HCT116 (cell line): ENCODE measurements at regions not wholly inside any gene's neighbourhood (a gene's known extent, or its start where the extent isn't known, plus 50 kb on each side); places are given as distances from the start of the nearest gene placed in this dataset.

ENCODE experiments used
- ATAC-seq: fragments of 200-7000 bp; cut with Tn5 transposase; 2 replicates; pipeline ENCODE4 v1.9.1; 2020; ENCODE audit warnings: mild to moderate bottlenecking, moderate library complexity
- BruUV-seq: library from RNA; stranded (reverse); fragments of 400-500 nt; replicated peaks from 2 replicates; lab custom pipeline; 2021; lab: Mats Ljungman, UMichigan
- CTCF ChIA-PET: fragments of 300-600 bp; sonication (Branson Sonifier 250); formaldehyde crosslinking; loops from one replicate; lab custom pipeline; 2021; ENCODE audit warnings: antibody characterized with exemption; lab: Charles Lee
- POLR2A ChIA-PET: fragments of 300-600, 350-600 bp; sonication (Branson Sonifier 250); formaldehyde crosslinking; loops from one replicate; lab custom pipeline; 2021; ENCODE audit warnings: antibody characterized with exemption; lab: Charles Lee
- RAD21 ChIA-PET, 2 experiments: fragments of 300-600 bp; sonication (Branson Sonifier 250); formaldehyde crosslinking; loops; one replicate each; lab custom pipeline; 2023; ENCODE audit warnings: low total read pairs in 2 of 2; ENCODE audit not compliant: uncharacterized antibody in 2 of 2, unreplicated experiment in 2 of 2, low non-redundant PET in 1 of 2; lab: Charles Lee
- DNase-seq: peaks from one replicate; pipeline ENCODE4 v3.0.0-alpha.2; 2010; ENCODE audit warnings: low read depth, low spot score
- H2AFZ ChIP-seq: fragments of 200-600 bp; shearing (Covaris generic), sonication (generic); 2 replicates; pipeline ENCODE4 v1.6.1; 2017; ENCODE audit warnings: low read depth, mixed run types, mixed read lengths, antibody characterized with exemption, low read length; ENCODE audit not compliant: poor library complexity, severe bottlenecking
- H3K27ac ChIP-seq: 2 replicates; pipeline ENCODE4 v1.5.1; 2012; ENCODE audit warnings: low read depth, low read length
- H3K27me3 ChIP-seq: fragments of 200-600 bp; sonication (generic); 2 replicates; pipeline ENCODE4 v1.6.1; 2016; ENCODE audit warnings: mixed run types, low read length, mixed read lengths; ENCODE audit not compliant: insufficient read depth
- H3K36me3 ChIP-seq, 2 experiments: fragments of 200-500 bp in 1 of 2; fragments of 200-600 bp in 1 of 2; sonication (Bioruptor generic) in 1 of 2; sonication (generic) in 1 of 2; 2 replicates each; pipeline versions ENCODE4 v1.5.1 to v1.6.1; 2014 to 2016; ENCODE audit warnings: low read length in 2 of 2, inconsistent platforms in 1 of 2, mixed read lengths in 1 of 2, mixed run types in 1 of 2; ENCODE audit not compliant: insufficient read depth in 2 of 2, control insufficient read depth in 1 of 2
- H3K4me1 ChIP-seq, 2 experiments: fragments of 200-600 bp in 1 of 2; sonication (generic) in 1 of 2; 2 replicates each; pipeline versions ENCODE4 v1.5.1 to v1.6.1; 2012 to 2017; ENCODE audit warnings: low read length in 2 of 2, inconsistent platforms in 1 of 2, mild to moderate bottlenecking in 1 of 2, mixed read lengths in 1 of 2, mixed run types in 1 of 2, moderate library complexity in 1 of 2; ENCODE audit not compliant: insufficient read depth in 2 of 2, control insufficient read depth in 1 of 2
- H3K4me2 ChIP-seq: fragments of 200-600 bp; sonication (generic); 2 replicates; pipeline ENCODE4 v1.6.1; 2017; ENCODE audit warnings: mixed run types, low read length, mixed read lengths
- H3K4me3 ChIP-seq, 2 experiments: fragments of 200-600 bp in 1 of 2; sonication (generic) in 1 of 2; replicated peaks in 1 of 2; 2 replicates each; pipeline ENCODE4 v1.5.1; 2011 to 2016; ENCODE audit warnings: low read length in 2 of 2, control low read depth in 1 of 2, low read depth in 1 of 2, mild to moderate bottlenecking in 1 of 2, mixed read lengths in 1 of 2, mixed run types in 1 of 2
- H3K79me2 ChIP-seq: fragments of 200-600 bp; sonication (generic); 2 replicates; pipeline ENCODE4 v1.6.1; 2017; ENCODE audit warnings: mild to moderate bottlenecking, mixed run types, low read length, moderate library complexity, mixed read lengths; ENCODE audit not compliant: insufficient read depth
- H3K9ac ChIP-seq: fragments of 200-600 bp; sonication (generic); 2 replicates; pipeline ENCODE4 v1.6.1; 2016; ENCODE audit warnings: low read length, mixed read lengths
- H3K9me2 ChIP-seq: fragments of 200-600 bp; sonication (generic), shearing (Covaris generic); 2 replicates; pipeline ENCODE4 v1.6.1; 2017; ENCODE audit warnings: mixed run types, mild to moderate bottlenecking, moderate library complexity; ENCODE audit not compliant: insufficient read depth
- H3K9me3 ChIP-seq, 2 experiments: fragments of 200-500 bp in 1 of 2; fragments of 200-600 bp in 1 of 2; sonication (Bioruptor generic) in 1 of 2; sonication (generic) in 1 of 2; 2 replicates each; pipeline ENCODE4 v1.6.1; 2014 to 2017; ENCODE audit warnings: low read length in 2 of 2, mixed read lengths in 2 of 2, inconsistent platforms in 1 of 2, low read depth in 1 of 2, mild to moderate bottlenecking in 1 of 2, mixed run types in 1 of 2, moderate library complexity in 1 of 2; ENCODE audit not compliant: control insufficient read depth in 1 of 2, insufficient read depth in 1 of 2
- H4K20me1 ChIP-seq: fragments of 200-600 bp; sonication (generic), shearing (Covaris generic); 2 replicates; pipeline ENCODE4 v1.6.1; 2017; ENCODE audit warnings: mixed run types, mild to moderate bottlenecking, moderate library complexity; ENCODE audit not compliant: insufficient read depth
- CBX3 ChIP-seq: IDR thresholded peaks from 2 replicates; pipeline ENCODE4 v1.6.1; 2012; ENCODE audit warnings: low read depth
- CEBPB ChIP-seq: IDR thresholded peaks from 2 replicates; pipeline ENCODE4 v1.6.1; 2012; ENCODE audit warnings: low read depth
- EGR1 ChIP-seq: IDR thresholded peaks from 2 replicates; pipeline ENCODE4 v1.6.1; 2012; ENCODE audit warnings: low read depth
- EZH2 ChIP-seq: fragments of 200-600 bp; sonication (generic); IDR thresholded peaks from 2 replicates; pipeline ENCODE4 v1.6.1; 2017; ENCODE audit warnings: antibody characterized with exemption, mixed run types
- EZH2phosphoT487 ChIP-seq: fragments of 200-600 bp; IDR thresholded peaks from 2 replicates; pipeline ENCODE4 v1.6.1; 2018; ENCODE audit warnings: antibody characterized with exemption, borderline replicate concordance
- POLR2AphosphoS5 ChIP-seq: IDR thresholded peaks from 2 replicates; pipeline ENCODE4 v1.6.1; 2011; ENCODE audit warnings: mild to moderate bottlenecking, low read depth, low read length, moderate library complexity
- SIN3A ChIP-seq: IDR thresholded peaks from 2 replicates; pipeline ENCODE4 v1.6.1; 2012; ENCODE audit warnings: low read depth
- SP1 ChIP-seq: IDR thresholded peaks from 2 replicates; pipeline ENCODE4 v1.6.1; 2012; ENCODE audit warnings: low read depth
- SRF ChIP-seq: IDR thresholded peaks from 2 replicates; pipeline ENCODE4 v1.6.1; 2012; ENCODE audit warnings: low read depth
- YY1 ChIP-seq: IDR thresholded peaks from 2 replicates; pipeline ENCODE4 v1.6.1; 2011; ENCODE audit warnings: low read length, low read depth, moderate library complexity, mild to moderate bottlenecking; ENCODE audit not compliant: insufficient replicate concordance; ENCODE audit errors: extremely low read depth
- ZFX ChIP-seq: fragments of 450-650 bp; IDR thresholded peaks from 2 replicates; pipeline ENCODE4 v1.6.1; 2017
- ZNF274 ChIP-seq: fragments of 200-500 bp; sonication (Bioruptor generic); IDR thresholded peaks from 2 replicates; pipeline ENCODE4 v1.6.1; 2014; ENCODE audit warnings: mild to moderate bottlenecking, low read depth, low read length, inconsistent platforms
- intact Hi-C: fragments of 100-400 bp; cut with micrococcal nuclease; formaldehyde crosslinking; loops from 2 replicates; pipeline ENCODE4 v1.10.0; 2022
- TF ChIP-seq, protein P1 (sequence below): IDR thresholded peaks from 2 replicates; pipeline ENCODE4 v1.6.1; 2012
- TF ChIP-seq, protein P2 (sequence below), 3 experiments: fragments of 200-600 bp in 1 of 3; sonication (generic) in 1 of 3; IDR thresholded peaks in 2 of 3; conservative IDR thresholded peaks in 1 of 3; 2 replicates each; pipeline ENCODE4 v1.5.1; 2012 to 2017; ENCODE audit warnings: low read depth in 2 of 3, low read length in 2 of 3, antibody characterized with exemption in 1 of 3, borderline replicate concordance in 1 of 3, control low read depth in 1 of 3, mild to moderate bottlenecking in 1 of 3, mixed read lengths in 1 of 3, mixed run types in 1 of 3, moderate library complexity in 1 of 3; ENCODE audit not compliant: insufficient read depth in 1 of 3
- TF ChIP-seq, protein P3 (sequence below): IDR thresholded peaks from 2 replicates; pipeline ENCODE4 v1.6.1; 2011; ENCODE audit warnings: mild to moderate bottlenecking, low read length, moderate library complexity; ENCODE audit not compliant: insufficient replicate concordance; ENCODE audit errors: extremely low read depth
- TF ChIP-seq, protein P4 (sequence below): IDR thresholded peaks from 2 replicates; pipeline ENCODE4 v1.6.1; 2012; ENCODE audit warnings: low read depth

DNA sequence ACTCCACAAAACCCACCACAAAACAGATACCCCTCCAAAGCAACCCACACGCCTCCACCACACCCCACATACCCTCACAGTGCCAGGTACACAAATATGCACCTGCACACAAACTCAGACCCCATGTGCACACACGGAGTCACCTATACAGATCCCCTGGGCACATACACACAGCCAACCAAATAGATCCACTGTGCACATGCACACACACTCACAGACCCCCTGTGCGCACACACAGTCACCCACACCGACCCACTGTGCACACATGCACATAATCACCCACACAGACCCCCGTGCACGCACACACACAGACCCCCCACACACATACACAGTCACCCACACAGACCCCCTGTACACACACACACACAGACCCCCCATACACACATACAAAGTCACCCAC is 107.8 kb downstream of the HSPH1 start:
- H3K4me3 ChIP-seq = no peak overlapping the region
- TF ChIP-seq EGR1 (no peak), SRF (no peak), EZH2phosphoT487 (no peak), SP1 (no peak), POLR2AphosphoS5 (no peak), ZNF274 (no peak), CBX3 (no peak), EZH2 (no peak), SIN3A (no peak), ZFX (no peak), CEBPB (no peak), YY1 (no peak)
- TF ChIP-seq, protein P1, sequence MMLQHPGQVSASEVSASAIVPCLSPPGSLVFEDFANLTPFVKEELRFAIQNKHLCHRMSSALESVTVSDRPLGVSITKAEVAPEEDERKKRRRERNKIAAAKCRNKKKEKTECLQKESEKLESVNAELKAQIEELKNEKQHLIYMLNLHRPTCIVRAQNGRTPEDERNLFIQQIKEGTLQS = no peak
- TF ChIP-seq, protein P2, sequence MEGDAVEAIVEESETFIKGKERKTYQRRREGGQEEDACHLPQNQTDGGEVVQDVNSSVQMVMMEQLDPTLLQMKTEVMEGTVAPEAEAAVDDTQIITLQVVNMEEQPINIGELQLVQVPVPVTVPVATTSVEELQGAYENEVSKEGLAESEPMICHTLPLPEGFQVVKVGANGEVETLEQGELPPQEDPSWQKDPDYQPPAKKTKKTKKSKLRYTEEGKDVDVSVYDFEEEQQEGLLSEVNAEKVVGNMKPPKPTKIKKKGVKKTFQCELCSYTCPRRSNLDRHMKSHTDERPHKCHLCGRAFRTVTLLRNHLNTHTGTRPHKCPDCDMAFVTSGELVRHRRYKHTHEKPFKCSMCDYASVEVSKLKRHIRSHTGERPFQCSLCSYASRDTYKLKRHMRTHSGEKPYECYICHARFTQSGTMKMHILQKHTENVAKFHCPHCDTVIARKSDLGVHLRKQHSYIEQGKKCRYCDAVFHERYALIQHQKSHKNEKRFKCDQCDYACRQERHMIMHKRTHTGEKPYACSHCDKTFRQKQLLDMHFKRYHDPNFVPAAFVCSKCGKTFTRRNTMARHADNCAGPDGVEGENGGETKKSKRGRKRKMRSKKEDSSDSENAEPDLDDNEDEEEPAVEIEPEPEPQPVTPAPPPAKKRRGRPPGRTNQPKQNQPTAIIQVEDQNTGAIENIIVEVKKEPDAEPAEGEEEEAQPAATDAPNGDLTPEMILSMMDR (IDR thresholded peaks at IDR 0.05 in 2 of 3, conservative IDR thresholded peaks at IDR 0.05 in 1 of 3; ENCODE audit: borderline replicate concordance in 1 of 3, insufficient read depth in 1 of 3, low read depth in 2 of 3, low read length in 2 of 3) = no peak
- TF ChIP-seq, protein P3, sequence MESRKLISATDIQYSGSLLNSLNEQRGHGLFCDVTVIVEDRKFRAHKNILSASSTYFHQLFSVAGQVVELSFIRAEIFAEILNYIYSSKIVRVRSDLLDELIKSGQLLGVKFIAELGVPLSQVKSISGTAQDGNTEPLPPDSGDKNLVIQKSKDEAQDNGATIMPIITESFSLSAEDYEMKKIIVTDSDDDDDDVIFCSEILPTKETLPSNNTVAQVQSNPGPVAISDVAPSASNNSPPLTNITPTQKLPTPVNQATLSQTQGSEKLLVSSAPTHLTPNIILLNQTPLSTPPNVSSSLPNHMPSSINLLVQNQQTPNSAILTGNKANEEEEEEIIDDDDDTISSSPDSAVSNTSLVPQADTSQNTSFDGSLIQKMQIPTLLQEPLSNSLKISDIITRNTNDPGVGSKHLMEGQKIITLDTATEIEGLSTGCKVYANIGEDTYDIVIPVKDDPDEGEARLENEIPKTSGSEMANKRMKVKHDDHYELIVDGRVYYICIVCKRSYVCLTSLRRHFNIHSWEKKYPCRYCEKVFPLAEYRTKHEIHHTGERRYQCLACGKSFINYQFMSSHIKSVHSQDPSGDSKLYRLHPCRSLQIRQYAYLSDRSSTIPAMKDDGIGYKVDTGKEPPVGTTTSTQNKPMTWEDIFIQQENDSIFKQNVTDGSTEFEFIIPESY = no peak
- TF ChIP-seq, protein P4, sequence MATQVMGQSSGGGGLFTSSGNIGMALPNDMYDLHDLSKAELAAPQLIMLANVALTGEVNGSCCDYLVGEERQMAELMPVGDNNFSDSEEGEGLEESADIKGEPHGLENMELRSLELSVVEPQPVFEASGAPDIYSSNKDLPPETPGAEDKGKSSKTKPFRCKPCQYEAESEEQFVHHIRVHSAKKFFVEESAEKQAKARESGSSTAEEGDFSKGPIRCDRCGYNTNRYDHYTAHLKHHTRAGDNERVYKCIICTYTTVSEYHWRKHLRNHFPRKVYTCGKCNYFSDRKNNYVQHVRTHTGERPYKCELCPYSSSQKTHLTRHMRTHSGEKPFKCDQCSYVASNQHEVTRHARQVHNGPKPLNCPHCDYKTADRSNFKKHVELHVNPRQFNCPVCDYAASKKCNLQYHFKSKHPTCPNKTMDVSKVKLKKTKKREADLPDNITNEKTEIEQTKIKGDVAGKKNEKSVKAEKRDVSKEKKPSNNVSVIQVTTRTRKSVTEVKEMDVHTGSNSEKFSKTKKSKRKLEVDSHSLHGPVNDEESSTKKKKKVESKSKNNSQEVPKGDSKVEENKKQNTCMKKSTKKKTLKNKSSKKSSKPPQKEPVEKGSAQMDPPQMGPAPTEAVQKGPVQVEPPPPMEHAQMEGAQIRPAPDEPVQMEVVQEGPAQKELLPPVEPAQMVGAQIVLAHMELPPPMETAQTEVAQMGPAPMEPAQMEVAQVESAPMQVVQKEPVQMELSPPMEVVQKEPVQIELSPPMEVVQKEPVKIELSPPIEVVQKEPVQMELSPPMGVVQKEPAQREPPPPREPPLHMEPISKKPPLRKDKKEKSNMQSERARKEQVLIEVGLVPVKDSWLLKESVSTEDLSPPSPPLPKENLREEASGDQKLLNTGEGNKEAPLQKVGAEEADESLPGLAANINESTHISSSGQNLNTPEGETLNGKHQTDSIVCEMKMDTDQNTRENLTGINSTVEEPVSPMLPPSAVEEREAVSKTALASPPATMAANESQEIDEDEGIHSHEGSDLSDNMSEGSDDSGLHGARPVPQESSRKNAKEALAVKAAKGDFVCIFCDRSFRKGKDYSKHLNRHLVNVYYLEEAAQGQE = no peak
- no peaks in the 10 kb centered on the region for H4K20me1 ChIP-seq
- DNase-seq (no peak), ATAC-seq (no peak)
- H3K4me1 ChIP-seq = peaks cover 3 to 7% of the 10 kb centered on the region in 2 experiments; a peak in 2 of 4 replicates
- no peaks in the 10 kb centered on the region for H3K27me3 ChIP-seq
- H3K79me2 ChIP-seq = no peaks in the 10 kb centered on the region
- intact Hi-C loops = no loop called here
- no peak overlapping the region for H3K9ac ChIP-seq
- H3K9me2 ChIP-seq = no peaks in the 10 kb centered on the region
- RAD21 ChIA-PET = no interaction called here
- no peak overlapping the region for H2AFZ ChIP-seq
- H3K36me3 ChIP-seq = no peaks in the 10 kb centered on the region
- CTCF ChIA-PET = no interaction called here
- H3K9me3 ChIP-seq = no peaks in the 10 kb centered on the region
- no TSS peak for BruUV-seq
- POLR2A ChIA-PET = no interaction called here
- no peak overlapping the region for H3K27ac ChIP-seq
- H3K4me2 ChIP-seq = no peak overlapping the region
